Neural cell (in vitro differentiated cells): ENCODE measurements at regions not wholly inside any gene's neighbourhood (a gene's known extent, or its start where the extent isn't known, plus 50 kb on each side); places are given as distances from the start of the nearest gene placed in this dataset.

Experiments
- EP300 ChIP-seq: fragments of 450-650 bp; conservative IDR thresholded peaks from 2 replicates; pipeline ENCODE4 v1.6.1; 2014; ENCODE audit warnings: antibody characterized with exemption, mild to moderate bottlenecking, moderate library complexity; ENCODE audit not compliant: poor library complexity, severe bottlenecking
- EZH2 ChIP-seq: fragments of 200-600, 300-800 bp; shearing (Covaris generic), sonication (generic); IDR thresholded peaks from 2 replicates; pipeline ENCODE4 v1.6.1; 2014; ENCODE audit warnings: antibody characterized with exemption, low read length, borderline replicate concordance, mild to moderate bottlenecking; ENCODE audit not compliant: insufficient read depth, poor library complexity, severe bottlenecking
- POLR2AphosphoS5 ChIP-seq: IDR thresholded peaks from 2 replicates; pipeline ENCODE4 v1.6.1; 2012
- REST ChIP-seq: IDR thresholded peaks from 2 replicates; pipeline ENCODE4 v1.6.1; 2012; ENCODE audit warnings: borderline replicate concordance
- SMC3 ChIP-seq: fragments of 450-650 bp; conservative IDR thresholded peaks from 2 replicates; pipeline ENCODE4 v1.6.1; 2014; ENCODE audit warnings: antibody characterized with exemption, mild to moderate bottlenecking, moderate library complexity; ENCODE audit not compliant: poor library complexity
- TF ChIP-seq, protein P1 (sequence below): fragments of 450-650 bp; IDR thresholded peaks from 2 replicates; pipeline ENCODE4 v1.5.1; 2014; ENCODE audit warnings: antibody characterized with exemption, mild to moderate bottlenecking, moderate library complexity; ENCODE audit not compliant: poor library complexity, severe bottlenecking

GRCh38 chr2:12289120-12289802 lies 427.5 kb upstream of the TRIB2 start:
- TF ChIP-seq EZH2, result no peak
- TF ChIP-seq REST, result no peak
- TF ChIP-seq, protein P1, sequence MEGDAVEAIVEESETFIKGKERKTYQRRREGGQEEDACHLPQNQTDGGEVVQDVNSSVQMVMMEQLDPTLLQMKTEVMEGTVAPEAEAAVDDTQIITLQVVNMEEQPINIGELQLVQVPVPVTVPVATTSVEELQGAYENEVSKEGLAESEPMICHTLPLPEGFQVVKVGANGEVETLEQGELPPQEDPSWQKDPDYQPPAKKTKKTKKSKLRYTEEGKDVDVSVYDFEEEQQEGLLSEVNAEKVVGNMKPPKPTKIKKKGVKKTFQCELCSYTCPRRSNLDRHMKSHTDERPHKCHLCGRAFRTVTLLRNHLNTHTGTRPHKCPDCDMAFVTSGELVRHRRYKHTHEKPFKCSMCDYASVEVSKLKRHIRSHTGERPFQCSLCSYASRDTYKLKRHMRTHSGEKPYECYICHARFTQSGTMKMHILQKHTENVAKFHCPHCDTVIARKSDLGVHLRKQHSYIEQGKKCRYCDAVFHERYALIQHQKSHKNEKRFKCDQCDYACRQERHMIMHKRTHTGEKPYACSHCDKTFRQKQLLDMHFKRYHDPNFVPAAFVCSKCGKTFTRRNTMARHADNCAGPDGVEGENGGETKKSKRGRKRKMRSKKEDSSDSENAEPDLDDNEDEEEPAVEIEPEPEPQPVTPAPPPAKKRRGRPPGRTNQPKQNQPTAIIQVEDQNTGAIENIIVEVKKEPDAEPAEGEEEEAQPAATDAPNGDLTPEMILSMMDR, result no peak
- TF ChIP-seq EP300, result no peak
- TF ChIP-seq SMC3, result no peak
- no peak for TF ChIP-seq POLR2AphosphoS5
